SK-N-MC (cell line): ENCODE measurements at regions not wholly inside any gene's neighbourhood (a gene's known extent, or its start where the extent isn't known, plus 50 kb on each side); places are given as distances from the start of the nearest gene placed in this dataset.

ENCODE experiments used
- DNase-seq: peaks from one replicate; pipeline ENCODE4 v3.0.0-alpha.2; 2011; ENCODE audit warnings: low read depth, low spot score
- H3K27ac ChIP-seq: fragments of 200-600 bp; sonication (generic); 2 replicates; pipeline ENCODE4 v1.5.1; 2016; ENCODE audit warnings: mixed run types
- H3K36me3 ChIP-seq: fragments of 200-600 bp; sonication (generic); 2 replicates; pipeline ENCODE4 v1.6.1; 2017; ENCODE audit warnings: antibody characterized with exemption, low read length, mixed read lengths; ENCODE audit not compliant: insufficient read depth
- H3K4me3 ChIP-seq: fragments of 200-600 bp; sonication (generic); 2 replicates; pipeline ENCODE4 v1.5.1; 2016
- H3K9ac ChIP-seq: fragments of 200-600 bp; sonication (generic); 2 replicates; pipeline ENCODE4 v1.8.0; 2017; ENCODE audit warnings: mixed run types, mixed read lengths; ENCODE audit not compliant: insufficient read length
- H3K9me3 ChIP-seq: fragments of 200-600 bp; sonication (generic); 2 replicates; pipeline ENCODE4 v1.6.1; 2017; ENCODE audit warnings: low read depth, mild to moderate bottlenecking, antibody characterized with exemption, low read length, moderate library complexity, mixed read lengths
- EZH2 ChIP-seq: fragments of 200-600 bp; sonication (generic); IDR thresholded peaks from one replicate; pipeline ENCODE4 v1.6.1; 2017; ENCODE audit warnings: antibody characterized with exemption
- FOXP2 ChIP-seq: optimal IDR thresholded peaks from 2 replicates; pipeline ENCODE3; 2011; ENCODE audit warnings: mild to moderate bottlenecking, moderate library complexity; ENCODE audit not compliant: insufficient read depth; ENCODE audit errors: extremely low read length, control extremely low read depth
- POLR2AphosphoS5 ChIP-seq: IDR thresholded peaks from 2 replicates; pipeline ENCODE4 v1.6.1; 2012; ENCODE audit warnings: mild to moderate bottlenecking, low read depth, low read length, borderline replicate concordance

- DNase-seq, result no peak
- Histone ChIP-seq H3K27ac (no peak overlapping the region), H3K4me3 (no peak overlapping the region), H3K9ac (no peak overlapping the region), H3K9me3 (no peaks in the 10 kb centered on the region), H3K36me3 (no peaks in the 10 kb centered on the region; the same call in 1 of the 2 replicates)
- TF ChIP-seq FOXP2 (no peak), EZH2 (no peak), POLR2AphosphoS5 (no peak)
Observed at GRCh38 chr2:144091622-144092021, 428.3 kb downstream of the ZEB2 start.

- Histone ChIP-seq H3K4me3 (no peak overlapping the region), H3K36me3 (no peaks in the 10 kb centered on the region), H3K27ac (no peak overlapping the region), H3K9me3 (no peaks in the 10 kb centered on the region), H3K9ac (no peak overlapping the region)
- DNase-seq, result no peak
- no peak for TF ChIP-seq EZH2
- TF ChIP-seq POLR2AphosphoS5, result no peak
- no peak for TF ChIP-seq FOXP2
Observed at GRCh38 chr2:144088863-144089262, 431.1 kb downstream of the ZEB2 start.

- H3K27ac ChIP-seq, result no peak overlapping the region
- H3K9me3 ChIP-seq, result no peaks in the 10 kb centered on the region
- DNase-seq, result no peak
- no peak for TF ChIP-seq EZH2
- no peak for TF ChIP-seq FOXP2
- no peak for TF ChIP-seq POLR2AphosphoS5
- no peak overlapping the region for H3K9ac ChIP-seq
- H3K36me3 ChIP-seq, result no peaks in the 10 kb centered on the region
- H3K4me3 ChIP-seq, result no peak overlapping the region
Observed at GRCh38 chr2:144086965-144087364, 433.0 kb downstream of the ZEB2 start.

GRCh38 chr2:144085016-144085415 lies 434.9 kb downstream of the ZEB2 start:
- Histone ChIP-seq H3K4me3 (no peak overlapping the region), H3K27ac (no peak overlapping the region), H3K36me3 (no peaks in the 10 kb centered on the region), H3K9me3 (no peaks in the 10 kb centered on the region), H3K9ac (no peak overlapping the region)
- TF ChIP-seq POLR2AphosphoS5, result no peak
- no peak for TF ChIP-seq EZH2
- TF ChIP-seq FOXP2, result no peak
- DNase-seq, result no peak

- DNase-seq, result no peak
Observed at GRCh38 chr2:144084114-144084661, 435.7 kb downstream of the ZEB2 start.

GRCh38 chr2:144083211-144083610 lies 436.7 kb downstream of the ZEB2 start:
- TF ChIP-seq FOXP2 (no peak), POLR2AphosphoS5 (no peak)
- no peak for DNase-seq
- H3K4me3 ChIP-seq, result no peak overlapping the region

More at GRCh38 chr2:144084114-144084661, 435.7 kb downstream of the ZEB2 start:
- H3K4me3 ChIP-seq, result no peak overlapping the region
- TF ChIP-seq FOXP2, result no peak
- no peak for TF ChIP-seq EZH2
- TF ChIP-seq POLR2AphosphoS5, result no peak
- no peak overlapping the region for H3K27ac ChIP-seq
- H3K9ac ChIP-seq, result no peak overlapping the region
- no peaks in the 10 kb centered on the region for H3K9me3 ChIP-seq
- H3K36me3 ChIP-seq, result no peaks in the 10 kb centered on the region

GRCh38 chr2:144082777-144083176 lies 437.1 kb downstream of the ZEB2 start:
- TF ChIP-seq EZH2 (no peak), POLR2AphosphoS5 (no peak), FOXP2 (no peak)
- Histone ChIP-seq H3K27ac (no peak overlapping the region), H3K36me3 (no peaks in the 10 kb centered on the region), H3K4me3 (no peak overlapping the region), H3K9me3 (no peaks in the 10 kb centered on the region), H3K9ac (no peak overlapping the region)
- DNase-seq, result no peak

More at GRCh38 chr2:144083211-144083610, 436.7 kb downstream of the ZEB2 start:
- Histone ChIP-seq H3K27ac (no peak overlapping the region), H3K9me3 (no peaks in the 10 kb centered on the region), H3K36me3 (no peaks in the 10 kb centered on the region), H3K9ac (no peak overlapping the region)

GRCh38 chr2:144082327-144082726 lies 437.6 kb downstream of the ZEB2 start:
- Histone ChIP-seq H3K36me3 (no peaks in the 10 kb centered on the region), H3K27ac (no peak overlapping the region), H3K4me3 (no peak overlapping the region), H3K9ac (no peak overlapping the region), H3K9me3 (no peaks in the 10 kb centered on the region)
- DNase-seq, result no peak
- no peak for TF ChIP-seq EZH2
- no peak for TF ChIP-seq FOXP2
- no peak for TF ChIP-seq POLR2AphosphoS5

- H3K9ac ChIP-seq, result no peak overlapping the region
- no peak for DNase-seq
- H3K9me3 ChIP-seq, result no peaks in the 10 kb centered on the region
- no peak overlapping the region for H3K4me3 ChIP-seq
- TF ChIP-seq POLR2AphosphoS5 (no peak), FOXP2 (no peak), EZH2 (no peak)
- H3K27ac ChIP-seq, result no peak overlapping the region
- no peaks in the 10 kb centered on the region for H3K36me3 ChIP-seq
Observed at GRCh38 chr2:144081272-144081671, 438.6 kb downstream of the ZEB2 start.
